ENCODE measurements at regions not wholly inside any gene's neighbourhood (a gene's known extent, or its start where the extent isn't known, plus 50 kb on each side); places are given as distances from the start of the nearest gene placed in this dataset.

- no peak overlapping the region for H3K4me3 ChIP-seq (ENCODE audit: low read length in 3 of 3)
- DNase-seq (no peak), FAIRE-seq (no peak)
- no peaks in the 10 kb centered on the region for H3K9me3 ChIP-seq (ENCODE audit: control insufficient read depth in 2 of 3, insufficient read depth in 1 of 3, low read length in 3 of 3)
- no peak overlapping the region for H3K9ac ChIP-seq (ENCODE audit: low read length in 3 of 3)
- H3K36me3 ChIP-seq (ENCODE audit: control insufficient read depth in 2 of 3, insufficient read depth in 3 of 3, low read length in 3 of 3) = no peaks in the 10 kb centered on the region
- H3K27ac ChIP-seq (ENCODE audit: low read depth in 2 of 2, low read length in 2 of 2) = no peak overlapping the region
- TF ChIP-seq CTCF (IDR thresholded peaks at IDR 0.05; ENCODE audit: borderline replicate concordance, extremely low read depth, insufficient read depth) = no peak
- H3K27me3 ChIP-seq (ENCODE audit: control insufficient read depth, insufficient read depth, low read length) = no peaks in the 10 kb centered on the region
- H3K4me1 ChIP-seq (ENCODE audit: control insufficient read depth in 2 of 3, insufficient read depth in 2 of 3, low read depth in 1 of 3, low read length in 3 of 3) = no peaks in the 10 kb centered on the region
- intact Hi-C loops (cut with DNase I) = no loop called here
These were observed 149.6 kb upstream of the PLXNA2 start for GRCh38 chr1:208393826-208394225.

- intact Hi-C loops (cut with DNase I) = no loop called here
- no peak overlapping the region for H3K27ac ChIP-seq (ENCODE audit: low read depth in 2 of 2, low read length in 2 of 2)
- DNase-seq (no peak), FAIRE-seq (no peak)
- no peaks in the 10 kb centered on the region for H3K9me3 ChIP-seq (ENCODE audit: control insufficient read depth in 2 of 3, insufficient read depth in 1 of 3, low read length in 3 of 3)
- H3K9ac ChIP-seq (ENCODE audit: low read length in 3 of 3) = no peak overlapping the region
- no peaks in the 10 kb centered on the region for H3K4me1 ChIP-seq (ENCODE audit: control insufficient read depth in 2 of 3, insufficient read depth in 2 of 3, low read depth in 1 of 3, low read length in 3 of 3)
- no peaks in the 10 kb centered on the region for H3K36me3 ChIP-seq (ENCODE audit: control insufficient read depth in 2 of 3, insufficient read depth in 3 of 3, low read length in 3 of 3)
- H3K27me3 ChIP-seq (ENCODE audit: control insufficient read depth, insufficient read depth, low read length) = no peaks in the 10 kb centered on the region
- no peak for TF ChIP-seq CTCF (IDR thresholded peaks at IDR 0.05; ENCODE audit: borderline replicate concordance, extremely low read depth, insufficient read depth)
- no peak overlapping the region for H3K4me3 ChIP-seq (ENCODE audit: low read length in 3 of 3)
These were observed 153.1 kb upstream of the PLXNA2 start for GRCh38 chr1:208397286-208397685.

GRCh38 chr1:208405014-208405413 lies 160.8 kb upstream of the PLXNA2 start:
- no peaks in the 10 kb centered on the region for H3K27me3 ChIP-seq (ENCODE audit: control insufficient read depth, insufficient read depth, low read length)
- H3K9ac ChIP-seq (ENCODE audit: low read length in 3 of 3) = no peak overlapping the region
- no peak overlapping the region for H3K4me3 ChIP-seq (ENCODE audit: low read length in 3 of 3)
- no peaks in the 10 kb centered on the region for H3K36me3 ChIP-seq (ENCODE audit: control insufficient read depth in 2 of 3, insufficient read depth in 3 of 3, low read length in 3 of 3)
- H3K27ac ChIP-seq (ENCODE audit: low read depth in 2 of 2, low read length in 2 of 2) = no peak overlapping the region
- TF ChIP-seq CTCF (IDR thresholded peaks at IDR 0.05; ENCODE audit: borderline replicate concordance, extremely low read depth, insufficient read depth) = no peak
- no peaks in the 10 kb centered on the region for H3K9me3 ChIP-seq (ENCODE audit: control insufficient read depth in 2 of 3, insufficient read depth in 1 of 3, low read length in 3 of 3)
- DNase-seq = no peak
- H3K4me1 ChIP-seq (ENCODE audit: control insufficient read depth in 2 of 3, insufficient read depth in 2 of 3, low read depth in 1 of 3, low read length in 3 of 3) = no peaks in the 10 kb centered on the region
- peak; percentile 32 for FAIRE-seq
- intact Hi-C loops (cut with DNase I) = no loop called here

GRCh38 chr1:208409176-208409575 lies 165.0 kb upstream of the PLXNA2 start:
- TF ChIP-seq CTCF (IDR thresholded peaks at IDR 0.05; ENCODE audit: borderline replicate concordance, extremely low read depth, insufficient read depth) = no peak
- H3K27me3 ChIP-seq (ENCODE audit: control insufficient read depth, insufficient read depth, low read length) = no peaks in the 10 kb centered on the region
- DNase-seq (no peak), FAIRE-seq (no peak)
- intact Hi-C loops (cut with DNase I) = no loop called here
- H3K4me3 ChIP-seq (ENCODE audit: low read length in 3 of 3) = no peak overlapping the region
- no peak overlapping the region for H3K9ac ChIP-seq (ENCODE audit: low read length in 3 of 3)
- H3K36me3 ChIP-seq (ENCODE audit: control insufficient read depth in 2 of 3, insufficient read depth in 3 of 3, low read length in 3 of 3) = no peaks in the 10 kb centered on the region
- H3K27ac ChIP-seq (ENCODE audit: low read depth in 2 of 2, low read length in 2 of 2) = no peak overlapping the region
- no peaks in the 10 kb centered on the region for H3K9me3 ChIP-seq (ENCODE audit: control insufficient read depth in 2 of 3, insufficient read depth in 1 of 3, low read length in 3 of 3)
- no peaks in the 10 kb centered on the region for H3K4me1 ChIP-seq (ENCODE audit: control insufficient read depth in 2 of 3, insufficient read depth in 2 of 3, low read depth in 1 of 3, low read length in 3 of 3)
